ENCODE measurements at regions not wholly inside any gene's neighbourhood (a gene's known extent, or its start where the extent isn't known, plus 50 kb on each side); places are given as distances from the start of the nearest gene placed in this dataset.

- H3K27ac ChIP-seq = no peak overlapping the region
- no peaks in the 10 kb centered on the region for H3K36me3 ChIP-seq
- intact Hi-C loops (cut with DNase I; ENCODE audit: low total_unique reads) = no loop called here
Observed at GRCh38 chr21:41664881-41665765, 101.7 kb downstream of the RIPK4 start.

GRCh38 chr21:41663805-41664788 lies 102.8 kb downstream of the RIPK4 start:
- Histone ChIP-seq H3K9me3 (no peaks in the 10 kb centered on the region), H3K27me3 (no peaks in the 10 kb centered on the region), H3K27ac (no peak overlapping the region), H3K4me1 (no peaks in the 10 kb centered on the region), H3K36me3 (no peaks in the 10 kb centered on the region), H3K4me3 (no peak overlapping the region)
- peak in 1 of 2 donors; percentile 31 for DNase-seq (ENCODE audit: low spot score in 2 of 2)
- TF ChIP-seq POLR2AphosphoS5 (IDR thresholded peaks at IDR 0.05) (no peak), CTCF (IDR thresholded peaks at IDR 0.05) (no peak), POLR2A (IDR thresholded peaks at IDR 0.05) (no peak)
- intact Hi-C loops (cut with DNase I; ENCODE audit: low total_unique reads) = no loop called here

More at GRCh38 chr21:41664881-41665765, 101.7 kb downstream of the RIPK4 start:
- no peaks in the 10 kb centered on the region for H3K4me1 ChIP-seq
- no peak overlapping the region for H3K4me3 ChIP-seq
- no peaks in the 10 kb centered on the region for H3K9me3 ChIP-seq
- DNase-seq (ENCODE audit: low spot score in 2 of 2) = no peak
- TF ChIP-seq POLR2A (IDR thresholded peaks at IDR 0.05) = no peak
- H3K27me3 ChIP-seq = no peaks in the 10 kb centered on the region

GRCh38 chr21:41662761-41663160 lies 104.1 kb downstream of the RIPK4 start:
- H3K27me3 ChIP-seq = no peaks in the 10 kb centered on the region
- H3K9me3 ChIP-seq = no peaks in the 10 kb centered on the region
- intact Hi-C loops (cut with DNase I; ENCODE audit: low total_unique reads) = no loop called here
- H3K27ac ChIP-seq = no peak overlapping the region
- TF ChIP-seq CTCF (IDR thresholded peaks at IDR 0.05) (no peak), POLR2A (IDR thresholded peaks at IDR 0.05) (no peak), POLR2AphosphoS5 (IDR thresholded peaks at IDR 0.05) (no peak)
- DNase-seq (ENCODE audit: low spot score in 2 of 2) = no peak
- no peaks in the 10 kb centered on the region for H3K4me1 ChIP-seq
- H3K36me3 ChIP-seq = no peaks in the 10 kb centered on the region
- H3K4me3 ChIP-seq = no peak overlapping the region

- TF ChIP-seq POLR2AphosphoS5 (IDR thresholded peaks at IDR 0.05) (no peak), CTCF (IDR thresholded peaks at IDR 0.05) (no peak), POLR2A (IDR thresholded peaks at IDR 0.05) (no peak)
- intact Hi-C loops (cut with DNase I; ENCODE audit: low total_unique reads) = no loop called here
Observed at GRCh38 chr21:41662161-41662560, 104.7 kb downstream of the RIPK4 start.

GRCh38 chr21:41660748-41661147 lies 106.1 kb downstream of the RIPK4 start:
- Histone ChIP-seq H3K27me3 (no peaks in the 10 kb centered on the region), H3K36me3 (no peaks in the 10 kb centered on the region), H3K4me3 (no peak overlapping the region), H3K4me1 (no peaks in the 10 kb centered on the region), H3K9me3 (no peaks in the 10 kb centered on the region), H3K27ac (no peak overlapping the region)
- DNase-seq (ENCODE audit: low spot score in 2 of 2) = no peak
- intact Hi-C loops (cut with DNase I; ENCODE audit: low total_unique reads) = no loop called here
- TF ChIP-seq POLR2AphosphoS5 (IDR thresholded peaks at IDR 0.05) = no peak
- TF ChIP-seq CTCF (IDR thresholded peaks at IDR 0.05) = no peak
- TF ChIP-seq POLR2A (IDR thresholded peaks at IDR 0.05) = no peak

More at GRCh38 chr21:41662161-41662560, 104.7 kb downstream of the RIPK4 start:
- H3K27me3 ChIP-seq = no peaks in the 10 kb centered on the region
- no peaks in the 10 kb centered on the region for H3K4me1 ChIP-seq
- no peak overlapping the region for H3K27ac ChIP-seq
- H3K4me3 ChIP-seq = no peak overlapping the region
- DNase-seq (ENCODE audit: low spot score in 2 of 2) = no peak
- no peaks in the 10 kb centered on the region for H3K36me3 ChIP-seq
- H3K9me3 ChIP-seq = no peaks in the 10 kb centered on the region
